Jurkat, Clone E6-1 (cell line): ENCODE measurements at regions not wholly inside any gene's neighbourhood (a gene's known extent, or its start where the extent isn't known, plus 50 kb on each side); places are given as distances from the start of the nearest gene placed in this dataset.

Experiments used
- DNase-seq: peaks from one replicate; pipeline ENCODE4 v3.0.0-alpha.2; 2011; ENCODE audit warnings: low read depth, low spot score
- H3K4me3 ChIP-seq: 2 replicates; pipeline ENCODE4 v1.5.1; 2011; ENCODE audit warnings: mild to moderate bottlenecking, low read length, control low read depth, moderate library complexity

GRCh38 chr1:58983633-58984245, 199.9 kb upstream of the JUN start:
- DNase-seq = no peak
- H3K4me3 ChIP-seq = no peak overlapping the region

DNA sequence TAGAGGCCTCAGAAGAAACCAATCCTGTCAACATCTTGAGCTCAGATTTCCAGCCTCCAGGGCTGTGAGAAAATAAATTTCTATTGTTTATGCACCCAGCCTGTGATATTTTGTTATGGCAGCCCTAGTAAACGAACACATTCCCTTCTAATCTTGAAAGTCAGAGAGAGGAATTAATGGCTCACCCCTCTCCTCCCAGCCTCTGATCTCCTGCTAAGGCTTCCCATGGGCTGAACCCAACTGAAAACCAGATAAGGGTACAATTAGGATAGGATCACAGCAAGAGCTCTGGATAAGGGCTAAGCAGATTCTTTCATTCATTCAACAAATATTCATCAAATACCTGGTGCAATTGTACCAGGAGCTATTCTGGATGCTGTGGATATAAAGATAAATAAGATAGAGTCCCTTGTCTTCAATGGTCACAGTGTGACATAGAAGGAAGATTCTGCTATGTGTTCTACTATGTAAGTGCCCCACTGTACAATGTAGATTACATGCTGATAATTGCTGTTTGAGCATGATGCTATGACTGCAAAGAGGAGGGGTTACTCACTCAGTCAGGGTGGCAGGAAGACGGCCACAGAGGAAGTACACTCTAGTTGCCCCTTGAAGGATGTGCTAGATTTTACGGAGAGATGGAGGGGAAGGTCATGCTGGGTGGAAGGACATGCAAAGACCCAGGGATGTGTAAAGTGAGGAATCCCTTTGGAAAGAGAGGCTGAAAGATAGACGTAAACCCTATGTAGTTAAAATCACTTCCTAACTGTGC, 203.3 kb upstream of the JUN start:
- no peak overlapping the region for H3K4me3 ChIP-seq
- DNase-seq = no peak

- H3K4me3 ChIP-seq = no peak overlapping the region
- no peak for DNase-seq
These were observed 204.9 kb upstream of the JUN start for GRCh38 chr1:58988752-58989151.

DNA sequence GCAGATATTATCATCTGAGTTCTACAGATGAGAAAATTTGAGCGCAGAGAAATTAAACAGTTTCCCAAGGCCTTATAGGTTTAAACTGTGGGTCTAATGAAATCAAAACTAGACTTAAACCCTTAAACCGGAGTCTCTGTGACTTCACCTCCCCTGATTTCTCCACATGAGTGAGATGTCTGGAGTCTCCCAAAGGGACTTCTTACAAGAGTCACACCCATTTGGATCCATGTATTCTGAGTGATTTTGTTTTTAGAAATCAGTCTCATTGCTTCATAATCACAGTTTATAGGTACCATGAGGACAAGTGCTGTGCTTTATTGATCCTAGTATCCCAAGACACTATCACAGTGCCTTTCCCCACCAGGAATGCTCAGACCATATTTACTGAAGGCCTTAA, 206.0 kb upstream of the JUN start:
- H3K4me3 ChIP-seq = no peak overlapping the region
- DNase-seq = no peak

DNA sequence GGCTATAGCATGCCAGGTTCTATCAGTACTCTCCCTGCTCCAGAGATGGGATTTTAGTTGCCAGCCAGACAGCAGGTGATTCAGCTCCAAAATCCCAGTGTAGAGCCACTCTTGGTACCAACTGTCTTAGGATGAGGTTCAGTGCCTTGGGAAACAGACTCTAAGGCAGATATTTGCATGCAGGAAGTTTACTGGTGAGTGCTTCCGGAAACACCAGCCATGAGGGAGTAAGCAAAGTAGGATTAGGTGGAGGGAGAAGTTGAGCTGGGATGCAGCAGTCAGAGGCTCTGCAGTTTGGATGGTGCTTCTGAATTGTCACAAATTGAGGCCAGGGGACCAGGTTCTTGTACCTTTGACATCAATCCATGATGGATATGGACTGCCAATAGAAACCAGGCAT, 207.5 kb upstream of the JUN start:
- DNase-seq = no peak
- no peak overlapping the region for H3K4me3 ChIP-seq

GRCh38 chr1:58992643-58993042, 208.8 kb upstream of the JUN start:
- DNase-seq = no peak
- no peak overlapping the region for H3K4me3 ChIP-seq

DNA sequence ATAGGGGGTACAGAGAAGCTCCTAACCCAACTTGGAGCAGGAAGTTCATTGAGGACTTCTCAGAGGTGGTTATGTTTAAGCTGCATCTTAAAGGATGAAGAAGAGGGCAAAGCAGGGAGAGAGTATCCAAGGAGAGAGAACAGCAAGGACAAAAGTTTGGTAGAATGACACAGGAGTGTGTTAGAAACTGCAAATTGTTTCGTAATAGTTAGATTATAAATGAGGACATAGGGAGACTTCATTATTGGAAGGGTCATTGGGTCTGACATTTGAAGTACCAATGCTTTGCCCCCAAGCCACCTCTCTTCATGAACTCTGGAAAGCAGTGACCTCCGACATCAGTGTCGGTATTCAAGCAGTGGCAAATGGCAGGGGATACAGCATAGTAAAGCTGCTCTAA, 209.6 kb upstream of the JUN start:
- DNase-seq = no peak
- no peak overlapping the region for H3K4me3 ChIP-seq

- H3K4me3 ChIP-seq = no peak overlapping the region
- no peak for DNase-seq
These were observed 210.8 kb upstream of the JUN start for GRCh38 chr1:58994664-58995063.

DNA sequence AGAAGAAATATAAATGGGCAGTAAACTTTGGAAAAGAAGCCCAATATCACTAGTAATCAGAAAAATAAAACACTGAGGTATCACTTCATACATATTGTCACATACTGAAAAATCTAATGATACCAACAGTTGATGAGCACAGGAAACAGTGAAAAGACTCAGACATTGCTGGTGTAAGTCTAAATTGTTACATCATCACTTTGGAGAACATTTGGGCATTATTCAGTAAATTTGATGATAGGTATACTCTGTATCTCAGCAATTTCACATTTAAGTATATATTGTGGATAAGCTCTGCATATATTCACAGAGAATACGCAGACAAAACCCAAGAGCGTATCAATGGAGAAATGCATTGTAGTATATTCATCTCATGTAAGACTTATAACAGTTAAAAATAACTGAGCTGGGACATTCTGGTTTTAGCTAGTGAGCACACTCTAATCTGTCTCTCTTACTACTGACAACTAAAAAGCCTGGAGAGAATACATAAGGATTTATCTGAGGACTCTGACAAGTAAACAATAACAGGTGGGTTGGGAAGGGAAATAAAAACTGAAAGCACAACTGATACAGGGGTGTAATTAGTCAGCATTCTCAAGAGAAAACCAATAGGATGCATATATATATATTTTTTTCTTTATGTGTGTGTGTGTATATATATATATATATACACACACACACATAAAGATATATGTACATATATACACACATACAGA, 212.7 kb upstream of the JUN start:
- no peak for DNase-seq
- H3K4me3 ChIP-seq = no peak overlapping the region

GRCh38 chr1:58997060-58997411, 213.2 kb upstream of the JUN start:
- no peak overlapping the region for H3K4me3 ChIP-seq
- DNase-seq = no peak

- DNase-seq = no peak
- no peak overlapping the region for H3K4me3 ChIP-seq
These were observed 213.8 kb upstream of the JUN start for GRCh38 chr1:58997637-58998036.

DNA sequence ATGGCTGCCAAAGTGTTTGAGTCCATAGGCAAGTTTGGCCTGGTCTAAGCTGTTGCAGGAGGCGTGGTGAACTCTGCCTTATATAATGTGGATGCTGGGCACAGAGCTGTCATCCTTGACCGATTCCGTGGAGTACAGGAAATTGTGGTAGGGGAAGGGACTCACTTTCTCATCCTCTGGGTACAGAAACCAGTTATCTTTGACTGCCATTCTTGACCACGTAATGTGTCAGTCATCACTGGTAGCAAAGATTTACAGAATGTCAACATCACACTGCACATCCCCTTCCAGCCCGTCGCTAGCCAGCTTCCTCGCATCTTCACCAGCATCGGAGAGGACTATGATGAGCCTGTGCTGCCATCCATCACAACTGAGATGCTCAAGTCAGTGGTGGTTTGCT, 215.8 kb upstream of the JUN start:
- DNase-seq = no peak

GRCh38 chr1:59004755-59005154, 220.9 kb upstream of the JUN start:
- no peak for DNase-seq
- H3K4me3 ChIP-seq = no peak overlapping the region

More for the DNA sequence above, 215.8 kb upstream of the JUN start:
- no peak overlapping the region for H3K4me3 ChIP-seq

GRCh38 chr1:59005491-59006288, 221.8 kb upstream of the JUN start:
- DNase-seq = no peak
- H3K4me3 ChIP-seq = no peak overlapping the region

GRCh38 chr1:59006289-59006658, 222.4 kb upstream of the JUN start:
- no peak for DNase-seq
- no peak overlapping the region for H3K4me3 ChIP-seq

DNA sequence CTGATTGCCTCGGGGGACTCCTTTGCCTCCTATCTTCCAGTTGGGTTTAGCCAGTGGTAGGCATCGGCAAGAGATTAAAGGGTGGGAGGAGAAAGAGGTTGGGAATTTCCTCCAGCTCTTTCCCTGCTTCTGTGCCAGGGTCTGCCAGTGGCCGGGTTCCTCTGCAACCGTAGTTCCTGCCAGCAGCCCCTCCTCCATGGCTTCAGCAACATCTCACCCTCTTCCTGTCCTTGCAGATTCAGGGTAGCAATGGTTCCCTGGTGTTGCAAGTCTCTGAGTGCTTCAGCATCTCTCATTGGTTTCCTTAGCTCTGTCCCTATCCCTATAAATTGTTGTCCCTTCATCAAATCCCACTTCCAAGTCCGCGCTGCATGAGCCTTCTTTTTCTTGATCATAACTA, 223.1 kb upstream of the JUN start:
- no peak overlapping the region for H3K4me3 ChIP-seq
- no peak for DNase-seq

DNA sequence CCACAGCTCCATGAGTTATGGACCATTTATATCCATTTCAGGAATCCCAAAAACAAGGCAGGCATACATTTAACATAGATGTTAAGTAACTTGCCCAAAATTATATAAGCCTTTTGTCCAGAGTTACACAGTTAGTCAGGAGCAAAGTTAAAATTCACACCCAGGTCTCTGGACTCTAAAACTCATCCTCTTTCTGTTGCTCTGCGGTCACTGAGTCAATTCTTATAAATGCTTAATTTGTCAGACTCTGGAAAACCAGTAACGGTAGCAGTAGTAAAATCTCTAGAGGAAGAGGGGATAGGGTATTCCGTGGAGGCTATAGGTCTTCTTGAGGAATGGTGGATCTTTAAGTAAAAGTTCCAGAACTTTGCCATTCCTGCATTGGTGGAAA, 223.6 kb upstream of the JUN start:
- DNase-seq = no peak
- no peak overlapping the region for H3K4me3 ChIP-seq

DNA sequence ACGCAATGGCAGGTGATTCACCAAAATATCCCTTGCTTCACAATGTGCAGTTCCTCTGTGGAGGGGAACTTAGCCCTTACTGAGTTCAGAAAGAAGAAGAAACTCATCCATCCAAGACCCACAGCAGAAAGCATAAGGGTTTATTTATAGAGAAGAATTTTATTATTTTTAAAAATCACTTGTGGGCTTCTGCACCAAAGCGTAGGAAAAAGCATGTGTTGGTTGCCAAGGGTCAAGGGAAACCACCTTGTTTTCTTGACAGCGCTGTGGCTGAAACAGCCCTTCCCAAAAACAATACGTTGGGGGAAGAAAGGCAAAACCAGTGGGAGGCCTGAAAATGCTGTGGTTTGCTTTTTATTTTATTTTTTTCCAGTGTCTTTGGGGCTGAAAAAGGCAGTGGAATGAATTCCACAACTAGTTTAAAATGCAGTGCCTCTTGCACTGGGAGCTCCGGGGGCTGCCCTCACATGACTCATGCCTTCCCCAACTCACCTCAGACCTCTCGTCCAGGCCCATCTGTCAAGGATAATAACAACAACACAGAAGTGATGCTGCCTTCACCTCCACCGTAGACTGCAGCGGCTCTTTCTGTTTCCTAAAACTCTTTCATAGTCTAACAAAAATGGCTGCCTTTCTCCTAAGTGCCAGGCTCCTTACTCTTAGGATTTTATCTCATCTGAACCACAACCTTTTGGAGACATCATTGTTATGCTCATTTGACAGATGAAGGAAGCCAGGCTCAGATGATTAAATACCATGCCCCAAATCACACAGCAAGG, 224.2 kb upstream of the JUN start:
- DNase-seq = no peak
- no peak overlapping the region for H3K4me3 ChIP-seq
